Spleen (tissue), 3 donors: ENCODE measurements at regions not wholly inside any gene's neighbourhood (a gene's known extent, or its start where the extent isn't known, plus 50 kb on each side); places are given as distances from the start of the nearest gene placed in this dataset.

Experiments used
- POLR2A ChIP-seq, 3 donors: fragments of 450-650 bp; IDR thresholded peaks; one replicate each; pipeline ENCODE4 v1.5.1; 2017; ENCODE audit warnings: antibody characterized with exemption in 3 of 3, mild to moderate bottlenecking in 1 of 3
- POLR2AphosphoS5 ChIP-seq, 3 donors: sonication (generic); formaldehyde crosslinking; IDR thresholded peaks; one replicate each; pipeline ENCODE4 v1.5.1; 2017; ENCODE audit warnings: antibody characterized with exemption in 3 of 3

DNA sequence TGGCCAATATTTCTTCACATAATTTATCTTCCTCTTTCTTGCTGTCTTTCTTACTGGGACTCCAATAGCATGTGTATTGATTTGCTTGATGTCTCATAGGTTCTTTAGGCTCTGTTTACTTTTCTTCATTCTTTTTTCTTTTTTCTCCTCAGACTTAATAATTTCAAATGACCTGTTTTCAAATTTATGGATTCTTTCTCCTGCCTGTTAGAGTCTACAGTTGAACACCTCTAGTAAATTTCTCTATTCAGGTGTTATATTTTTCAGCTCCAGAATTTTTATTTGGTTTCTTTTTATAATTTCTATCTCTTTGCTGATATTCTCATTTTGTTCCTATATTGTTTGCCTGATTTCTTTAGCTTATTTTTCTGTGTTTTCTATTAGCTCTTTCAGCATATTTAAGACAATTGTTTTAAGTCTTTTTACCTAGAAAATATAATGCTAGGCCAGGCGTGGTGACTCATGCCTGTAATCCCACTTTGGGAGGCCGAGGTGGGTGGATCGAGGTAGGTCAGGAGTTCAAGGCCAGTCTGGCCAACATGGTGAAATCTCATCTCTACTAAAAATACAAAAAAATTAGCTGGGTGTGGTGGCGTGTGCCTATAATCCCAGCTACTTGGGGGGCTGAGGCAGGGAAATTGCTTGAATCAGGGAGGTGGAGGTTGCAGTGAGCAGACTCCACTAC, 61.9 kb upstream of the TNS3 start:
- TF ChIP-seq POLR2A (IDR thresholded peaks at IDR 0.05) = no peak
- TF ChIP-seq POLR2AphosphoS5 (IDR thresholded peaks at IDR 0.05) = no peak
